ENCODE measurements at regions not wholly inside any gene's neighbourhood (a gene's known extent, or its start where the extent isn't known, plus 50 kb on each side); places are given as distances from the start of the nearest gene placed in this dataset.
A peak's percentile ranks its signal among the peaks of the same experiment; 100 is the strongest.

- no peak overlapping the region for H3K4me3 Mint-ChIP-seq (ENCODE audit: unreplicated experiment)
- no peaks in the 10 kb centered on the region for H3K27me3 Mint-ChIP-seq (ENCODE audit: low read depth)
- H3K4me1 Mint-ChIP-seq (ENCODE audit: low read depth): peaks cover 46% of the 10 kb centered on the region
- no peaks in the 10 kb centered on the region for H3K36me3 Mint-ChIP-seq (ENCODE audit: low read depth)
- no peak for DNase-seq (ENCODE audit: low spot score)
- no peaks in the 10 kb centered on the region for H3K9me3 Mint-ChIP-seq (ENCODE audit: low read depth)
- H3K27ac Mint-ChIP-seq (ENCODE audit: unreplicated experiment): peak overlapping the region; percentile 80
- no peak for TF ChIP-seq CTCF (IDR thresholded peaks at IDR 0.05)
Observed at GRCh38 chr13:23505007-23505406, 65.2 kb upstream of the TNFRSF19 start.

GRCh38 chr13:23506071-23506806, 64.0 kb upstream of the TNFRSF19 start:
- Mint-ChIP-seq H3K27ac (ENCODE audit: unreplicated experiment) (peak overlapping the region; percentile 87), H3K36me3 (ENCODE audit: low read depth) (no peaks in the 10 kb centered on the region), H3K27me3 (ENCODE audit: low read depth) (no peaks in the 10 kb centered on the region), H3K4me1 (ENCODE audit: low read depth) (peaks cover 44% of the 10 kb centered on the region), H3K4me3 (ENCODE audit: unreplicated experiment) (no peak overlapping the region), H3K9me3 (ENCODE audit: low read depth) (no peaks in the 10 kb centered on the region)
- TF ChIP-seq CTCF (IDR thresholded peaks at IDR 0.05): no peak
- no peak for DNase-seq (ENCODE audit: low spot score)

GRCh38 chr13:23506807-23507291, 63.4 kb upstream of the TNFRSF19 start:
- Mint-ChIP-seq H3K36me3 (ENCODE audit: low read depth) (no peaks in the 10 kb centered on the region), H3K27ac (ENCODE audit: unreplicated experiment) (peak overlapping the region; percentile 87), H3K27me3 (ENCODE audit: low read depth) (no peaks in the 10 kb centered on the region), H3K9me3 (ENCODE audit: low read depth) (no peaks in the 10 kb centered on the region), H3K4me3 (ENCODE audit: unreplicated experiment) (no peak overlapping the region), H3K4me1 (ENCODE audit: low read depth) (peaks cover 45% of the 10 kb centered on the region)
- TF ChIP-seq CTCF (IDR thresholded peaks at IDR 0.05): no peak
- DNase-seq (ENCODE audit: low spot score): no peak

GRCh38 chr13:23509781-23510543, 60.2 kb upstream of the TNFRSF19 start:
- Mint-ChIP-seq H3K4me1 (ENCODE audit: low read depth) (peaks cover 40% of the 10 kb centered on the region), H3K27ac (ENCODE audit: unreplicated experiment) (no peak overlapping the region), H3K9me3 (ENCODE audit: low read depth) (no peaks in the 10 kb centered on the region), H3K27me3 (ENCODE audit: low read depth) (no peaks in the 10 kb centered on the region), H3K36me3 (ENCODE audit: low read depth) (no peaks in the 10 kb centered on the region), H3K4me3 (ENCODE audit: unreplicated experiment) (no peak overlapping the region)
- no peak for TF ChIP-seq CTCF (IDR thresholded peaks at IDR 0.05)
- no peak for DNase-seq (ENCODE audit: low spot score)

- Mint-ChIP-seq H3K9me3 (ENCODE audit: low read depth) (no peaks in the 10 kb centered on the region), H3K4me1 (ENCODE audit: low read depth) (peaks cover 35% of the 10 kb centered on the region), H3K36me3 (ENCODE audit: low read depth) (no peaks in the 10 kb centered on the region), H3K4me3 (ENCODE audit: unreplicated experiment) (no peak overlapping the region), H3K27me3 (ENCODE audit: low read depth) (peaks cover 3% of the 10 kb centered on the region), H3K27ac (ENCODE audit: unreplicated experiment) (no peak overlapping the region)
- TF ChIP-seq CTCF (IDR thresholded peaks at IDR 0.05): no peak
- DNase-seq (ENCODE audit: low spot score): no peak
Observed at GRCh38 chr13:23510544-23510916, 59.7 kb upstream of the TNFRSF19 start.
